Activated CD4-positive, alpha-beta T cell treated with anti-CD3 and anti-CD28 coated beads, Interleukin-2, Interleukin-4, amounts not matched to agents 100 ng/mL and 50 ng/mL, durations not matched to agents 16 hours and 8 hours (primary cell): ENCODE measurements at regions not wholly inside any gene's neighbourhood (a gene's known extent, or its start where the extent isn't known, plus 50 kb on each side); places are given as distances from the start of the nearest gene placed in this dataset.

Source experiments
- DNase-seq: peaks from one replicate; pipeline ENCODE4 v3.0.0-alpha.2; 2020; ENCODE audit warnings: low spot score

DNA sequence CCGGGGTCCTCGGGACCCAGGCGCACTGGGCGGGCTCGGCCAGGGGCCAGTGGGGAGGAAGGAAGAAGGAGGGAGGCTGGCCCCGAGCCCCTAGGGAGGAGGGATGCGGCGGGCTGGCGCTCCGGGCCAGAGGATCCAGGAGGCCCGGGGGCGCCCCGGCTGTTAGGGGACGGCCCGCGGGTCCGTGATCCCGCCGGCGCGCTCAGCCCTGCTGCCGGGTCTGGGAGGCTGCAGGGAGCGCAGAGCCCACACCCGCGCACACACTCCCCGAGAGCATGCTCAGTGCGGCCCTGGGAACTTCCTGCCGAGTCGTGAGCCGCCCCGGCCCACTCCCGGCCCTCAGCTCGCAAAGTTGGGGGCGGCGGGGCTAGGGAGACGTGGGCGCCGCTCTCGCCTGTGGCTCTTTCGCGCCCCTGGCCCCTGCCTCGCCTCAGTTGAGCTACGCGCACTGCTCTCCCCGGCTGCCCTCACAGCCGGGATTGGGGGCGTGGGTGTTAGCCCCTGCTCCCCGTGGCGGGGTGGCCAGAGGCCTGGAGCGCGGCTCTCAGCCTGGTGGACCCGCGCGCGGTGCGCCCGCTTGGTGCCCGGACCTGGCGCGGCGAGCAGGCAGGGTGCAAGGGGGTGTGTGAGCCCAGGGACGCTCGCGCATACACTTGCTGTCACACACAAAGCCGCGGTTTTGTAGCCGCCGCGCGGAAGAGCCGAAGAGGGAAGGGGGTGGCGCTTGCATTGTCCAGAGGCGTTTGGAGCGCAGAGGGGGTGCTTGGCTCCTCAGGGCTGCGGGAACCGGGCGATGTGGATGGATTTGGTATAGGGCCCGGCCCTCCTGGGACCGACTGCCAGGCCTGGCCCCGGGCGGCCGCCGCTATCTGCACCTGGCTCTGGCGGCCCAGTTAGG, 132.9 kb upstream of the MGAT5 start:
- DNase-seq = peak; percentile 46

- DNase-seq = no peak
These were observed 131.3 kb upstream of the MGAT5 start for GRCh38 chr2:134122610-134123009.

DNA sequence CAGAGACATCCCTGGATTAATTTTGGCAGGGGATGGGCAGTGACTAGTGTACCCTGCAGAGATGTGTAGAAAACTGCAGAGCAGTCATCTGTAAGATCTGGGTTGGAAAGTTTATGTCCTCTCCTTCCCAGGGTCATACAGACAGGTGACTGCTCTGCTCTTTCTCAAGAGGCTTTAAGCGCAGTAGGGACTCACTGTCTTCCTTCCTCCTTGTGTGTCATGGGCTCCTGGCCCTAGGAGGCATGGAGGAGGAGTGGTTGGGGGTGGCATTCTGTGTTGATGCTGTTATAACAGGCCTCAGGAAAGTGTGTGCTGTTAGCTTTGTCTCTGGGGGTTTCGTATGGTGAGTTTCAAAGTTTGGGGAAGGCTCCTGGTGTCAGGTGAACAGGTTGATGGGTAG, 130.5 kb upstream of the MGAT5 start:
- DNase-seq = no peak

DNA sequence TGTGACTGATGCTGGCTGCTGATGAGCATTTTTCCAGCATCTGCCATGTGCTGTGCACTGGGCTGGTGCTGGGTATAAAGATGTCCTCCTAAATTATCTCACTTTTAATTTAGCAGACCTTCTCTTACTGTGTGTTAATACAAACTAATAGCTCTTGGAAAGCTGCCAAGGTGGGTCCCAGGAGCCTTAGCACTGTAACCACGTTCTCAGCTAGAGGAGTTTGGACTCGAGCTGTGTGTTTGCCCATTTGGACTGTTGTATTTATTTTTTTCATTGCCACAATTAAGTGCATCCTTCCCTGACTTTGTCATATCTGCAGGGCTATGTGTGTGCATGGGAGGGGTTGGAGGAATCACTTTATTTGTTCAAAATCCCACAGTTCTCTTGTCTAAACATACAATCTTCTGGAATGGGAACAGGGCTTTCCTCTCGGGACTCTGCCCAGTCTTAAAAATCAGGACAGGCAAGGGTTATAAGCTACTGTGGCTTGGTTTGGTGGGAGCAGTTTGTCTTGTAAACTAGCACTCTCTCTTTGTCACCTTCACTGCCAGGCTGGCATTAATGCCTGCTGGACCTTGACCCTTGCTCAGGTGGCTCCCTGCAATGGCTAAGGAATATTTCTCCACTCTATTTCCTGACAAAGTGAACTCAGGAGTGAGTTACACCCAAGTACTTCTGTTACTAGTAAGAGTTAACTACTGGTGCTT, 129.7 kb upstream of the MGAT5 start:
- DNase-seq = no peak

GRCh38 chr2:134127496-134127895, 126.4 kb upstream of the MGAT5 start:
- DNase-seq = peak; percentile 71

DNA sequence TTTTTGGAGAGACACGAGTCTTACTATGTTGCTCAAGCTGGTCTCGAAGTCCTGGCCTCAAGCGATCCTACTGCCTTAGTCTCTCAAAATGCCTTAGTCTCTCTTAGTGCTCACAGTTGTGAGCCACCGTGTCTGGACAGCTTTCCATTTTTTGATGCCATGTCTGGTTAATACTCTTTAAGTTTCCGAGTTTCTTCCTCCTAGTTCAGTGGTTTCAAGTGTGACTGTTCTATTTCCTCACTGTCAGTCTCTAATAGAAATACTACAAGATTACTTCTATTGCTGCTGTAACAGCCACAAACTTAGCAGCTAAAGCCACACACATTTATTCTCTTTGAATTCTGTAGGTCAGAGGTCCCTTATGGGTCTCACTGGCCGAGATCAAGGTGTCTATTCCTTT, 125.1 kb upstream of the MGAT5 start:
- DNase-seq = no peak

DNA sequence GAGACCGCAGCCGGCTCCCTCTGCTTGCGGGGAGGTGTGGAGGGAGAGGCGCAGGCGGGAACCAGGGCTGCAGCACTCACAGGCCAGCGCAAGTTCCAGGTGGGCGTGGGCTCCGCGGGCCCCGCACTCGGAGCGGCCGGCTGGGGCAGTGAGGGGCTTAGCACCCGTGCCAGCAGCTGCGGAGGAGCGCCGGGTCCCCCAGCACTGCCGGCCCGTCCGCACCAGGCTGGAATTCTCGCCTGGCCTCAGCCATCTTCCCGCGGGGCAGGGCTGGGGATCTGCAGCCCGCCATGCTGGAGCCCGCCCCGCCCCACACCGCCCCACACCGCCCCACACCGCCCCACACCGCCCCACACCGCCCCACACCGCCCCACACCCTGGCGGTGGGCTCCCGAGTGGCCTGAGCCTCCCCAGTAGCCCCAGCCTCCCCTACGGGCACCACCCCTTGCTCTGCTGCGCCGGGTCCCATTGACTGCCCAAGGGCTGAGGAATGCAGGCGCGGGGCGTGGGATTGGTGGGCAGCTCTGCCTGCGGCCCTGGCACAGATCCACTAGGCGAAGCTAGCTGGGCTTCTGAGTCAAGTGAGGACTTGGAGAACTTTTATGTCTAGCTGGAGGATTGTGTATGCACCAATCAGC, 123.9 kb upstream of the MGAT5 start:
- no peak for DNase-seq

- no peak for DNase-seq
These were observed 122.0 kb upstream of the MGAT5 start for GRCh38 chr2:134131681-134132489.

DNA sequence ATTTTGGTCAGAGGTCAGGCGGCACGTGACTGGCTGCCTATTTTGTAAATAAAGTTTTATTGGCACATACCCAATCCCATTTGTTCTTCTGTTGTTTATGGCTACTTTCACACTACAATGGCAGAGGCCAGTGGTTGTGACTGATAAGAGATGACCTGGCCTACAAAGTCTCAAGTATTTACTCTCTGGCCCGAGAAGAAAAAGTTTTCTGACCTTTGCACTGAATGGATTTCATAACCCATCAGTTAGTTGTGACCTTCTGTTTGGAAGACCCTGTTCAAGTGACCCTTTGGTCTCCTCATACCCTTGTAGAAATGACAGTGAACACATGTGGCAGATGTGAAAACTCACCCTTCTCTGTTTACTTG, 121.4 kb upstream of the MGAT5 start:
- no peak for DNase-seq

GRCh38 chr2:134133622-134134312, 120.1 kb upstream of the MGAT5 start:
- no peak for DNase-seq

- no peak for DNase-seq
These were observed 119.6 kb upstream of the MGAT5 start for GRCh38 chr2:134134313-134134706.

DNA sequence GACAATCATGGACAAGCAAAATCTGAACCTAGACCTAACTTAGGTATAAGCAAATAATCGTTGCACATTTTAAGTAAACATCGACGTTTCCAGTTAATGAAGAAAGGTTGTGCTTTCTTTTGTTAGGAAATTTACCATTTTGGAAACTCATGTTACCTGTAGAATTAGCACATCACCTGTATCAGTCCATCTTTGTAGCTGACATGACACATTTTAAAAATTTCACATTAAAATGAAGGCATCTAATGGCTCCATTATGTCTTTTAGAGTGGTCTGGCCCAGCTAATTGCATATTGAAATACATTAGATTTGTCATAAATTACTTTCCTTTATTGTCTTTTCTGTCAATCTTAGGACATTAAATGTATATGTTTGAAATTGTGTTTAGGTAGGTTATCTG, 119.0 kb upstream of the MGAT5 start:
- DNase-seq = no peak

DNA sequence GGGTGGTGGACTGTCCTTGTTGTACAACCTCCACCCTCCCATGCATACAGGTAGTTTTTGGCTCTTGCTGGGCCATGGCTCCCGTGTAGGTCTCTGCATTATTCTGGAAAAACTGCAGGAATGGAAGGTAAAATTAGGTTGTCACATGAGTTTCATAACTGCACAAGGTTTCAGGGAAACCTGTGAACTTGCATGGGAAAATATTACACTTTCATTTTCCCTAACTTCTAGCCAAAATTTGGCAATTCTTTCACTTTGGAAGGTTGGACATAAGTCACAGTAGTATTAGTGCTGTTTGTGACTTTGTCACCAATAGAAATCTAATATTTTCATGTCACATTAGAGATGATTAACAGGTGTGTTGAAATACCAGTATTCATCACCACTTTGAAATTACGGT, 118.1 kb upstream of the MGAT5 start:
- no peak for DNase-seq

DNA sequence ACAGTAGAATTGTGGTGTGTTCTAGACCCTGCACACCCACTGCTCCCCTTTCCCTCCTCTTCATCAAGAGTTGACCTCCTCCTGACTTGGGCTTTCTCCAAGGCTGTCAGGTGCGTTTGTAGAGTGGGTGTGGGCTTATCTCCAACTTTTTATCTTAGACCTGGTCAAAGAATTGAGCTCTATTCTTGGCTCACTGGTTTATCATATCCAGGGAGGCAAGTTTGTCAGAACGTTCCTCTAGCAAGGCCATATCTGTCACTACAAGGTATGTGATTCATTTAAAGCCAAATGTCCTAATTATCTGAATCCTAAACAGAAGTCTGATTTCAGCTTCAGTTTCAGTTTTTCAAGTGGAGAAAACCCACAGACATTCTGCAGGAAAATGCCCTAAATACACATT, 117.1 kb upstream of the MGAT5 start:
- DNase-seq = no peak

- no peak for DNase-seq
These were observed 116.7 kb upstream of the MGAT5 start for GRCh38 chr2:134137182-134137611.

DNA sequence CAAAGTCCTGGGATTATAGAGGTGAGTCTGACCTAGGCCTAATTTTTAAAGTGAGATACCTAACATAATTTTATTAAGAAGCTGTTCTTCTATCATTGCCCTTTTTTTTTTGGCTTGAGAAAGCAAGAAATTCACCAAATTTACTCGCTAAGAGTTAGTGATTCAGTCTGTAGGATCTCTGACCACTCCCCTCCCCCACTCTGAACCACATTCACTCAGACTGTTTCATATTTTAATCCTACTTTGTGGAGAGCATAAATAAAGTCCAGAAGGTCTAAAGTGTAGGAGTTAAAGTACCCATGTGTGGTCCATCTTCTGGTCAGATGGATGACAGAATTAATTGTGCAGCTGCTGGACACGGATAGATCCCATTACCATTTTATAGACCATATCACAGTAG, 115.8 kb upstream of the MGAT5 start:
- no peak for DNase-seq

DNA sequence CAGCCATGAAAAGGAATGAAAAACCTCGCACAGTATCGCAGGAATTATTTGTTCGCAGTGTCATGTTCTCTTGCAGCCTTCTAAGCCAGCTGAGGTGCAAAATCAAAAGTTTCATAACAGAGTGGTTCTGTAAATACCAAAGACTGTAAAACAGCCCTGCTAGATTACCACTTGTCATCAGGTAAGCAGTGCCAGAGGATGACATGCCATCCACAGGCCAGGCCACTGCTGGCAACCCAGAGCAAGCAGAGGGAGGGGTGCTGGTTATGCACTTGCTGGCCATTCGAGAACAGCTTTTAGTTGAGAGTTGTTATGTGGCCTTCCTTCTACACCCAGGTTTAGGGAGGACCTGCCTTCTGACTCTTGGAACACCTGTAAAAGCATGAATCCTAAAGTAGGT, 114.3 kb upstream of the MGAT5 start:
- no peak for DNase-seq

GRCh38 chr2:134140251-134140661, 113.6 kb upstream of the MGAT5 start:
- DNase-seq = no peak

GRCh38 chr2:134141598-134142340, 112.1 kb upstream of the MGAT5 start:
- no peak for DNase-seq

- no peak for DNase-seq
These were observed 111.5 kb upstream of the MGAT5 start for GRCh38 chr2:134142341-134142738.

- no peak for DNase-seq
These were observed 111.0 kb upstream of the MGAT5 start for GRCh38 chr2:134142903-134143302.
